CD4-positive, alpha-beta T cell (primary cell): ENCODE measurements at regions not wholly inside any gene's neighbourhood (a gene's known extent, or its start where the extent isn't known, plus 50 kb on each side); places are given as distances from the start of the nearest gene placed in this dataset.

Experiments used
- ATAC-seq: fragments of 200-7000 bp; cut with Tn5 transposase; one replicate; pipeline ENCODE4 v1.10.0; 2022; ENCODE audit warnings: mild to moderate bottlenecking; ENCODE audit not compliant: poor library complexity
- CTCF ChIA-PET: fragments of 350-600 bp; sonication (Branson Sonifier 250); formaldehyde crosslinking; loops from one replicate; lab custom pipeline; 2021; ENCODE audit warnings: antibody characterized with exemption, inconsistent platforms; lab: Charles Lee
- POLR2A ChIA-PET: fragments of 350-600 bp; sonication (Branson Sonifier 250); formaldehyde crosslinking; loops from one replicate; lab custom pipeline; 2021; ENCODE audit warnings: antibody characterized with exemption, inconsistent platforms; lab: Charles Lee
- DNase-seq, 14 experiments: peaks; one replicate each; pipeline ENCODE4 v3.0.0-alpha.2; 2013 to 2020; ENCODE audit warnings: mixed read lengths in 2 of 14
- H3K27ac ChIP-seq, 2 donors: one replicate each; pipeline versions ENCODE4 v1.5.1 to v1.7.0; 2013; ENCODE audit warnings: low read length in 2 of 2, low read depth in 1 of 2, mild to moderate bottlenecking in 1 of 2
- H3K27me3 ChIP-seq, 2 experiments: 1 replicate in 1 of 2; 2 replicates in 1 of 2; pipeline versions ENCODE4 v1.6.1 to v1.7.0; 2013; ENCODE audit warnings: low read length in 2 of 2, control low read depth in 1 of 2, mild to moderate bottlenecking in 1 of 2, moderate library complexity in 1 of 2; ENCODE audit not compliant: insufficient read depth in 2 of 2, control insufficient read depth in 1 of 2
- H3K36me3 ChIP-seq: one replicate; pipeline ENCODE4 v1.6.1; 2013; ENCODE audit warnings: low read length, control low read depth; ENCODE audit not compliant: insufficient read depth
- H3K4me1 ChIP-seq: one replicate; pipeline ENCODE4 v1.6.1; 2013; ENCODE audit warnings: low read length, control low read depth; ENCODE audit not compliant: insufficient read depth
- H3K4me3 ChIP-seq: one replicate; pipeline ENCODE4 v1.5.1; 2013; ENCODE audit warnings: mild to moderate bottlenecking, low read length, moderate library complexity
- H3K9me3 ChIP-seq, 2 experiments: 1 replicate in 1 of 2; 2 replicates in 1 of 2; pipeline versions ENCODE4 v1.6.1 to v1.7.0; 2013; ENCODE audit warnings: low read length in 2 of 2, mild to moderate bottlenecking in 2 of 2, control low read depth in 1 of 2, moderate library complexity in 1 of 2; ENCODE audit not compliant: control insufficient read depth in 1 of 2, insufficient read depth in 1 of 2
- H3K27ac Mint-ChIP-seq: one replicate; pipeline ENCODE4 v1.8.0; 2020; ENCODE audit warnings: mixed read lengths
- H3K27me3 Mint-ChIP-seq: one replicate; pipeline ENCODE4 v1.8.0; 2021; ENCODE audit warnings: mixed read lengths
- H3K36me3 Mint-ChIP-seq: one replicate; pipeline ENCODE4 v1.8.0; 2021; ENCODE audit warnings: low read depth, mixed read lengths
- H3K4me1 Mint-ChIP-seq: one replicate; pipeline ENCODE4 v1.8.0; 2021; ENCODE audit warnings: low read depth, mixed read lengths
- H3K4me3 Mint-ChIP-seq: one replicate; pipeline ENCODE4 v1.8.0; 2020; ENCODE audit warnings: mild to moderate bottlenecking, mixed read lengths
- H3K9me3 Mint-ChIP-seq: one replicate; pipeline ENCODE4 v1.8.0; 2020; ENCODE audit warnings: mixed read lengths
- CTCF ChIP-seq: fragments of 200-600 bp; IDR thresholded peaks from one replicate; pipeline ENCODE4 v1.8.0; 2022; ENCODE audit warnings: antibody characterized with exemption, mild to moderate bottlenecking
- intact Hi-C, 2 experiments: fragments of 100-400 bp; cut with DNase I in 1 of 2; cut with micrococcal nuclease in 1 of 2; formaldehyde crosslinking; loops; one replicate each; pipeline versions ENCODE4 v1.15.1 to v1.9.0; 2023 to 2025; cut with DNase I, micrococcal nuclease

- ChIA-PET POLR2A (no interaction called here), CTCF (no interaction called here)
- Histone ChIP-seq H3K36me3 (no peaks in the 10 kb centered on the region), H3K9me3 (no peaks in the 10 kb centered on the region), H3K4me1 (no peaks in the 10 kb centered on the region), H3K4me3 (no peak overlapping the region), H3K27ac (no peak overlapping the region), H3K27me3 (peaks cover 0 to 6% of the 10 kb centered on the region in 2 experiments)
- H3K36me3 Mint-ChIP-seq: no peaks in the 10 kb centered on the region
- no peak overlapping the region for H3K4me3 Mint-ChIP-seq
- H3K9me3 Mint-ChIP-seq: no peaks in the 10 kb centered on the region
- H3K4me1 Mint-ChIP-seq: no peaks in the 10 kb centered on the region
- peaks cover 10% of the 10 kb centered on the region for H3K27me3 Mint-ChIP-seq
- DNase-seq: no peak
- H3K27ac Mint-ChIP-seq: no peak overlapping the region
- ATAC-seq: no peak
- TF ChIP-seq CTCF: no peak
- intact Hi-C loops: no loop called here
Observed at GRCh38 chr17:56020369-56020768, 132.9 kb upstream of the ANKFN1 start.

- Mint-ChIP-seq H3K4me3 (no peak overlapping the region), H3K27ac (no peak overlapping the region), H3K36me3 (no peaks in the 10 kb centered on the region), H3K27me3 (peaks cover 10% of the 10 kb centered on the region), H3K4me1 (no peaks in the 10 kb centered on the region), H3K9me3 (no peaks in the 10 kb centered on the region)
- no peaks in the 10 kb centered on the region for H3K36me3 ChIP-seq
- ChIA-PET POLR2A (no interaction called here), CTCF (interaction anchor here (1.1 kb wide), 1 partner anchor 8 kb away, joined by 3 read pairs; no protein-coding TSS in a partner anchor)
- H3K9me3 ChIP-seq: no peaks in the 10 kb centered on the region
- H3K4me1 ChIP-seq: no peaks in the 10 kb centered on the region
- ATAC-seq (no peak), DNase-seq (no peak)
- peaks cover 0 to 6% of the 10 kb centered on the region in 2 experiments for H3K27me3 ChIP-seq
- no peak for TF ChIP-seq CTCF
- intact Hi-C loops: no loop called here
- no peak overlapping the region for H3K27ac ChIP-seq
- no peak overlapping the region for H3K4me3 ChIP-seq
Observed at GRCh38 chr17:56021681-56022190, 131.5 kb upstream of the ANKFN1 start.

GRCh38 chr17:56023851-56024250 lies 129.4 kb upstream of the ANKFN1 start:
- H3K4me3 Mint-ChIP-seq: no peak overlapping the region
- intact Hi-C loops: no loop called here
- Histone ChIP-seq H3K36me3 (no peaks in the 10 kb centered on the region), H3K27me3 (no peaks in the 10 kb centered on the region), H3K27ac (no peak overlapping the region), H3K9me3 (no peaks in the 10 kb centered on the region), H3K4me1 (no peaks in the 10 kb centered on the region), H3K4me3 (no peak overlapping the region)
- H3K36me3 Mint-ChIP-seq: no peaks in the 10 kb centered on the region
- H3K27me3 Mint-ChIP-seq: peaks cover 10% of the 10 kb centered on the region
- no peak overlapping the region for H3K27ac Mint-ChIP-seq
- POLR2A ChIA-PET: no interaction called here
- CTCF ChIA-PET: no interaction called here
- H3K4me1 Mint-ChIP-seq: no peaks in the 10 kb centered on the region
- TF ChIP-seq CTCF: no peak
- H3K9me3 Mint-ChIP-seq: no peaks in the 10 kb centered on the region
- DNase-seq: no peak
- ATAC-seq: no peak
